HepG2 (cell line): ENCODE measurements at regions not wholly inside any gene's neighbourhood (a gene's known extent, or its start where the extent isn't known, plus 50 kb on each side); places are given as distances from the start of the nearest gene placed in this dataset.

Source experiments
- AFF4 ChIP-seq: sonication (generic); formaldehyde crosslinking; IDR thresholded peaks from 2 replicates; pipeline ENCODE4 v1.4.0; 2020; ENCODE audit warnings: missing genetic modification reagents
- BHLHE40 ChIP-seq: IDR thresholded peaks from 2 replicates; pipeline ENCODE4 v1.6.1; 2011; ENCODE audit warnings: low read length, improper control_type of control experiment
- FOXP4 ChIP-seq: sonication (generic); formaldehyde crosslinking; IDR thresholded peaks from 2 replicates; pipeline ENCODE4 v1.4.0; 2020; ENCODE audit warnings: missing genetic modification reagents
- MED1 ChIP-seq: sonication (generic); formaldehyde crosslinking; IDR thresholded peaks from 2 replicates; pipeline ENCODE4 v1.4.0; 2020; ENCODE audit warnings: missing genetic modification reagents
- MED8 ChIP-seq: sonication (generic); formaldehyde crosslinking; IDR thresholded peaks from 2 replicates; pipeline ENCODE4 v1.8.1; 2023; ENCODE audit warnings: mild to moderate bottlenecking, missing genetic modification reagents; ENCODE audit not compliant: insufficient replicate concordance
- PBX3 ChIP-seq: sonication (generic); formaldehyde crosslinking; IDR thresholded peaks from 2 replicates; pipeline ENCODE4 v1.8.1; 2023; ENCODE audit warnings: missing genetic modification reagents, inconsistent platforms, borderline replicate concordance
- PHF5A ChIP-seq: IDR thresholded peaks from one replicate; pipeline ENCODE4 v1.6.1; 2018; ENCODE audit warnings: low read depth, missing genetic modification reagents; ENCODE audit not compliant: unreplicated experiment
- SOX13 ChIP-seq, 3 experiments: fragments of 450-650 bp in 1 of 3; sonication (generic) in 1 of 3; formaldehyde crosslinking in 1 of 3; IDR thresholded peaks in 2 of 3; conservative IDR thresholded peaks in 1 of 3; 2 replicates each; pipeline versions ENCODE4 v1.5.0 to v1.6.1; 2016 to 2020; ENCODE audit warnings: antibody characterized with exemption in 1 of 3, mild to moderate bottlenecking in 1 of 3, missing compliant biosample characterization in 1 of 3, missing genetic modification reagents in 1 of 3, moderate library complexity in 1 of 3
- SRSF4 ChIP-seq: fragments of 200-400 bp; formaldehyde crosslinking; IDR thresholded peaks from one replicate; pipeline ENCODE4 v1.6.1; 2018; ENCODE audit warnings: mild to moderate bottlenecking, low read depth, low read length, moderate library complexity; ENCODE audit not compliant: poor library complexity, severe bottlenecking
- ZFP36L1 ChIP-seq: sonication (generic); formaldehyde crosslinking; IDR thresholded peaks from 2 replicates; pipeline ENCODE4 v1.8.0; 2022; ENCODE audit warnings: mild to moderate bottlenecking, missing genetic modification reagents, moderate library complexity
- ZNF318 ChIP-seq: sonication (generic); formaldehyde crosslinking; IDR thresholded peaks from 2 replicates; pipeline ENCODE4 v1.4.0; 2020; ENCODE audit warnings: mild to moderate bottlenecking, missing genetic modification reagents

- TF ChIP-seq AFF4 (peak; percentile 98), ZNF318 (no peak), SRSF4 (peak; percentile 97), PBX3 (CRISPR knock-in tag) (peak; percentile 34; the same call in 1 of the 2 replicates), MED8 (CRISPR knock-in tag) (peak; percentile 42), BHLHE40 (peak; percentile 25; the same call in 1 of the 2 replicates), MED1 (peak; percentile 84; the same call in 1 of the 2 replicates), FOXP4 (CRISPR knock-in tag) (peak; percentile 24; the same call in 1 of the 2 replicates), ZFP36L1 (CRISPR knock-in tag) (0 out of 2 replicates have a peak, but pooled peaks have one; percentile 14), PHF5A (CRISPR knock-in tag) (peak; percentile 5), SOX13 (IDR thresholded peaks at IDR 0.05) (no peak), SOX13 (CRISPR knock-in tag; conservative IDR thresholded peaks at IDR 0.05 in 1 of 2, IDR thresholded peaks at IDR 0.05 in 1 of 2) (peak in 1 of 2 experiments; percentile 99; a peak in 2 of 4 replicates)
Observed at GRCh38 chr6:26157251-26158075, 70.2 kb downstream of the HFE start (continued).
